B cell (primary cell): ENCODE measurements at regions not wholly inside any gene's neighbourhood (a gene's known extent, or its start where the extent isn't known, plus 50 kb on each side); places are given as distances from the start of the nearest gene placed in this dataset.

Experiments
- CTCF ChIP-seq: fragments of 200-600 bp; IDR thresholded peaks from one replicate; pipeline ENCODE4 v1.8.0; 2022; ENCODE audit warnings: antibody characterized with exemption, mild to moderate bottlenecking
- EZH2 ChIP-seq: IDR thresholded peaks from 2 replicates; pipeline ENCODE4 v1.6.1; 2012; ENCODE audit warnings: borderline replicate concordance, low read depth, mild to moderate bottlenecking, moderate library complexity, low read length; ENCODE audit not compliant: insufficient read depth, poor library complexity, severe bottlenecking

GRCh38 chr13:87331178-87331577, 340.0 kb upstream of the SLITRK5 start:
- TF ChIP-seq EZH2 (no peak), CTCF (no peak)
